SK-N-SH treated with all-trans-retinoic acid at 6 μM for 48 hours (cell line): ENCODE measurements at regions not wholly inside any gene's neighbourhood (a gene's known extent, or its start where the extent isn't known, plus 50 kb on each side); places are given as distances from the start of the nearest gene placed in this dataset.

Experiments
- ISL1 ChIP-seq: fragments of 250-450 bp; sonication (Bioruptor Pico); IDR thresholded peaks from 2 replicates; pipeline ENCODE4 v2.1.2; 2022; ENCODE audit warnings: mild to moderate bottlenecking, moderate library complexity
- ZNF70 ChIP-seq: fragments of 450-650 bp; formaldehyde crosslinking; IDR thresholded peaks from 2 replicates; pipeline ENCODE4 v1.5.0; 2020; ENCODE audit warnings: mild to moderate bottlenecking, moderate library complexity
- ZNF8 ChIP-seq: fragments of 450-650 bp; formaldehyde crosslinking; IDR thresholded peaks from 2 replicates; pipeline ENCODE4 v1.5.0; 2020; ENCODE audit warnings: mild to moderate bottlenecking, moderate library complexity
- TF ChIP-seq, protein P1 (sequence below): fragments of 250-450 bp; sonication (Bioruptor Pico); IDR thresholded peaks from 2 replicates; pipeline ENCODE4 v1.8.0; 2020; ENCODE audit warnings: mild to moderate bottlenecking, moderate library complexity, borderline replicate concordance

DNA sequence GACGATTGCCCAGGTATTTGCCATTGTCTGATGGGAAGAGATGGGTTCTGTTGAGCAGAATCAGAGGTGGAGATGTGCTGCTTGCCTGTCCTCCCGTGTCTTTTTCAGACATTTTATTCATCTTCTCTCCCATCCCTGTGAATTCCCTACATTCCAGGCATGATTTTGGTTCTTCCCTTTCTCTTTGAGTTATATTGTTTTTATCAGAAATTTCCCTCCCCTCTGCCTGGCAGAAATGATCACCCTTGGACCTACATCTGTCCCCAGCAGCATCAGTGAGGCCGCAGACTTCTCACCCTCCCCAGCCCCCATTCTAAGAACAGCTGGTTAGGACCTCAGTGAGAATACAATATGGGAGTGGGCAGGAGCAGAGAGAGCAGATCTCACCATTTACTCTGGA, 640.2 kb downstream of the CCDC171 start:
- no peak for TF ChIP-seq ISL1 (CRISPR knock-in tag)
- no peak for TF ChIP-seq ZNF8 (CRISPR knock-in tag)
- TF ChIP-seq ZNF70 (CRISPR knock-in tag), result no peak
- TF ChIP-seq, protein P1, sequence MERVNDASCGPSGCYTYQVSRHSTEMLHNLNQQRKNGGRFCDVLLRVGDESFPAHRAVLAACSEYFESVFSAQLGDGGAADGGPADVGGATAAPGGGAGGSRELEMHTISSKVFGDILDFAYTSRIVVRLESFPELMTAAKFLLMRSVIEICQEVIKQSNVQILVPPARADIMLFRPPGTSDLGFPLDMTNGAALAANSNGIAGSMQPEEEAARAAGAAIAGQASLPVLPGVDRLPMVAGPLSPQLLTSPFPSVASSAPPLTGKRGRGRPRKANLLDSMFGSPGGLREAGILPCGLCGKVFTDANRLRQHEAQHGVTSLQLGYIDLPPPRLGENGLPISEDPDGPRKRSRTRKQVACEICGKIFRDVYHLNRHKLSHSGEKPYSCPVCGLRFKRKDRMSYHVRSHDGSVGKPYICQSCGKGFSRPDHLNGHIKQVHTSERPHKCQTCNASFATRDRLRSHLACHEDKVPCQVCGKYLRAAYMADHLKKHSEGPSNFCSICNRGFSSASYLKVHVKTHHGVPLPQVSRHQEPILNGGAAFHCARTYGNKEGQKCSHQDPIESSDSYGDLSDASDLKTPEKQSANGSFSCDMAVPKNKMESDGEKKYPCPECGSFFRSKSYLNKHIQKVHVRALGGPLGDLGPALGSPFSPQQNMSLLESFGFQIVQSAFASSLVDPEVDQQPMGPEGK (CRISPR knock-in tag), result no peak
